GM18909 (cell line): ENCODE measurements at regions not wholly inside any gene's neighbourhood (a gene's known extent, or its start where the extent isn't known, plus 50 kb on each side); places are given as distances from the start of the nearest gene placed in this dataset.

Source experiments
- ATAC-seq: cut with Tn5 transposase; IDR thresholded peaks from one replicate; pipeline ENCODE4 v1.9.1; 2021; ENCODE audit warnings: mild to moderate bottlenecking; ENCODE audit not compliant: unreplicated experiment, poor library complexity

- peak; percentile 57 for ATAC-seq
Observed at GRCh38 chr4:121277194-121278105, 103.4 kb downstream of the QRFPR start.

DNA sequence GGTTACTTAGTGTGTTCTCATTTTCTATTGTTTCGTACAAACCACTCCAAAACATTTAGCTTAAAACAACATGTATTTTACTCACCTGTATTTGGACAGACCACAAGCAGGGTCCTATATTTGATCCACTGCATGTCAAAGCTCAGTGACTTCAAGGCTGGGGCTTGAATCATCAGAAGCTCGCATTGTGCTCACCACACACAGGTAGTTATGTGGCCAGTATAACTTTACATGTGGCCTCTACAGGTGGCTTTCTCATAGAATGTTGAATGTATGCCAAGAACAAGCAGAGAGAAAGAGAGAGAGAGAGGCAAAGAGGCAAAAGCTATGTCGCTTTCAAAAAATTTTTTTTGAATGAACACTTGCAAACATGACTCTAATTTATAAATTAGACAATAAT lies 107.6 kb downstream of the QRFPR start:
- no peak for ATAC-seq

- ATAC-seq = peak; percentile 91
Observed at GRCh38 chr4:121272526-121272925, 108.3 kb downstream of the QRFPR start.

GRCh38 chr4:121270389-121270788 lies 106.3 kb upstream of the TNIP3 start:
- ATAC-seq = no peak

DNA sequence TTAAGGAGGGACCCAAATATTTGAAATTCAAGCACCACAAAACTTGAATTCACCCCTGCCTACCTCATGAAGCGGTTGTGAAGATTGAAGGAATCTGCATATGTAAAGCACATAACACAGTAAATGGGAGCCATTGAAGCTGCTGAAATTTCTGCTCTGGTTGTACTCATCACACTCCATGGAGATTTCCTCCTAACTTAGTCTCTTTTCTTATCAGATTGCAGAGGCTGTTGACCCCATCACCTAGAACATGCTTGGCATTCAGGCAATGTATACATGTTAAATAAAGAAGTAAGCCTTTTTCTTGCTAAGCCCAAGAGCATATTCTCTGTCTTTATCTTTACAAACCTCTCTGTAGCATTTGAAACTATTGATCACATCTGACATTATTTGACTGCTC lies 104.9 kb upstream of the TNIP3 start:
- no peak for ATAC-seq

- ATAC-seq = no peak
Observed at GRCh38 chr4:121266982-121267381, 102.9 kb upstream of the TNIP3 start.

DNA sequence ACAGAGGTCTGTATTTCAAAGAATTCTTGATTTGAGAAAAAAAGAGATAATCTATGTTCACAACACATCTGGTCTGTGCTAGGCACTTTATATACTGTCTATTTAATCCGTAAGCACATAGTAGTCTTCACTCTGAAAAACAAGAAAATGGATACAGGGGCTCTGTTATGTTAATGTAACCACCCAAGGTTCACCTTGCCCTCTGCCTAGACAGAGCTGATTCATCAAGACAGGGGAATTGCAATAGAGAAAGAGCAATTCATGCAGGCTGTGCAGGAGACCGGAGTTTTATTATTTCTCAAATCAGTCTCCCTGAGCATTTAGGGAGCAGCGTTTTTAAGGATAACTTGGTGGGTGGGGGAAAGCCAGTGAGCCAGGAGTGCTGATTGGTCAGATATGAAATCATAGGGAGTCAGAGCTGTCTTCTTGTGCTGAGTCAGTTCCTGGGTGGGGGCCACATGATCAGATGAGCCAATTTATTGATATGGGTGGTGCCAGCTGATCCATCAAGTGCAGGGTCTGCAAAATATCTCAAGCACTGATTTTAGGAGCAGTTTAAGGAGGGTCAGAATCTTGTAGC lies 92.9 kb upstream of the TNIP3 start:
- no peak for ATAC-seq

- ATAC-seq = peak; percentile 98
Observed at GRCh38 chr4:121255986-121256750, 92.0 kb upstream of the TNIP3 start.

GRCh38 chr4:121253961-121254360 lies 89.8 kb upstream of the TNIP3 start:
- ATAC-seq = peak; percentile 40

DNA sequence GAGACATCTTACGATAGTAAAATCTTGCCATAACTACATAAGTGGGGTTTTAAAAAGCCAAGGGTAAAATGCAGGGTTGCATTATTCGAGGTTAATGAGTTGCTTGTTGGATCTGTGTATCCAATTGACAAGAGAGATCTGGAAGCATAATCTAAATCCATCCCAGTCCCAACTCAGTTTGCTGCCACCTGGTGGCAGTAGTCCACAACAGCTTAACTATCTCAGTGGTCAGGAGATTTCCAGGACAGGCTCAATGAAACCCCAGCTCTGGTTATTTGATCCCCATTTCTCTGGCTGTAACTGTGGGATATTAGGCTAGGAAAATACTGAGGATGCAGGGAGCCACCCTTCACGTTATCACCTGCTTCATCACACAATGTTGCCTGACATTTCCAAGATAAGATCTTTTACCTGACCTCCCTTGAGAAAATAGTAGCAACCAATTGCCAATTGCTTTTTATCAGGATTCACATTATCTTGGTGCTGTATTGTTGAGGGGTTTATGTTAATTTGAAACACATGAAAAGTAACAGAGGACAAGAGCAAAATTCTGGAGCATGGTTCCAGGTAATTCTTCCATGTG lies 88.2 kb upstream of the TNIP3 start:
- peak; percentile 39 for ATAC-seq

- no peak for ATAC-seq
Observed at GRCh38 chr4:121248747-121249146, 84.6 kb upstream of the TNIP3 start.

- ATAC-seq = no peak
Observed at GRCh38 chr4:121246698-121247097, 82.6 kb upstream of the TNIP3 start.

DNA sequence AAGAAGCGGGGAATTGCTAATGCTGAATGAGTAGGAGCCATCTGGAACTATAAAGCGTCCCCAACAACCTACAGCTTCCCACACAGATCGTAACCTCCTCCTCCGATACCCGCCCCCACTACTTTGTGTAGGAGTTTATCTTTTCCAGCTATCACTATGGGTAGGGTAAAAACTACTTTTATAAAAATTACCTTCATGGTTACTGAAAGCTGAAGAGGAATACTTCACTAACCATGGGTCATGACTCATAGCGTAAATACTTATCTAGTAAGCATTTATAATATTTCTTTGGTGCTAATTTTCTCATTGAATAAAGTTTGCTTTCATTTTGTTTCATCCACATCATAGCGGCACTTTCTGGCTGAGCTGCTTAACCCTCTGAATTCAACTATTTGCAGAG lies 79.4 kb upstream of the TNIP3 start:
- peak; percentile 54 for ATAC-seq

DNA sequence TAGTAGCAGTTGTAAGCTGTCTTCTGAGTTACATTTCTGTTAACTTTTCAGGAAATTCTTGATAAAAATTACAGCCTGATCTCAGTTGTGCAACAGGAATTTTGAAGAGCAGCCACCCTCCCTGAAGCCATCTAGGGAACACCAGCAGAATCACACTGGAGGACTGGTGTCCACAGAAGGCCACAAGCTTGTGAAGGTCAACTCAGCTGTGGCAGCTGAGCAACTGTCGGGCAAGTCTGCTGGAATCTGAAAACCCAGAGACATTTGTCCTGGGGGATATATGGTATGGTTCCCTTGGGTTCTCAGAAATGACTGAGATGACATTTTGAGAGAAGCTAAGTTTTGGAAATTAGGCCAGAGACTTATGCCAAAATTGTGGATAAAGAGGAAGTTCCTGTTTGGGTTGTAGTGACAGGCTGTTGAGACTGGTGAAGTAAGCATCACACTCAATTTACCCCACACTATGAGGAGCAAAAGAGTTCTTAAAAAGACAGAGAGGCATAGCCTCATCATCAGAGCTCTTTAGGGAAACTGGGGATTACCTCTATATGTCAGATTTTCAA lies 78.1 kb upstream of the TNIP3 start:
- no peak for ATAC-seq

- no peak for ATAC-seq
Observed at GRCh38 chr4:121239951-121240350, 75.8 kb upstream of the TNIP3 start.

GRCh38 chr4:121238461-121238860 lies 74.3 kb upstream of the TNIP3 start:
- no peak for ATAC-seq

DNA sequence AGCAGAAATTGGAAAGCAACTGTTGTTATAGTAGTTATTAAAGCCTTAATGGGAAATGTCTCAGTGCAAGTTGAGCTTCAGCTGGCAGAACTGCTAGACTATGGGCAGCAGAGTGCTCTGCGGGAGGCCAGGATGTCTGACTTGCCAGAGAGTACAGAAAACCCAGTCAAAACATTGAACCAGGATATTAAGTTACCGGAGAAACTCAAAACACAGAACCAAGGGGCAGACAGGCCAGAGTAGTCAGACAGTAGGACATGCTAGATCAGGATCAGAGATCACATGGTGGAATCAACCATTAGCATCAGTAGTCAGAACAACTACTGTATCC lies 72.9 kb upstream of the TNIP3 start:
- ATAC-seq = no peak

DNA sequence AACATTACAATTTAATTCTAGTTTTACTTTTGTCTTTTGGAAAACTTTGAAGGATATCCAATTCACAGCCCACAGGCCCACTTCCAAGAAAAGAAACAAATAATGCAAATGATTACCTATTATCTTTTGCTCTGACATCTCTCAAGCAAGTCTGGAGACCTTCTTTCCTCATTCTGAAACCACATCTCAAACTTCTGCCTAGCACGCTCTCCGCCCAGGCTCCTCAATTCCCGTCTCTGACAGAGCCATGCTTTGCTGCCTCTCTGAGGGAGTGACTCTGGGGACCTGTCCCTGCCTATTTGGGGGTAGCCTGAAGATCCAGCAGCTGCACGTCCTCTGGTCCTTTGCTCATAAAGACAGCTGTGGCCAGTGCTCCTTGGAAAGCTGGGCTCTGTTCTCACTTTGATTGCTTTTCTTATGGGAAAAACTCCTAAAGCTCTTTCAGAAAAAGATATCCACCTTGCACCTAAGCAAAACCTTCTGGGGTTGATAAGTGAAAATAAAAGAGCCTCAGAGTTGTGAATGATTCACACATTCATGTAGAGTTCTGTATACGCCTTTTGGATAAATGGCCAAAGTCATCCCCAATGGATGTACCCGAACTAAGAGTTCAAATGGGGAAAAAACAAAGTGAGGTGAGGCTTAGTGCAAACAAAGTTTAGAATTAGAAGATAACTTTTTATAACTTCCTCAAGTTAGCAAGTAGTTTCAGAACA lies 72.4 kb upstream of the TNIP3 start:
- ATAC-seq = no peak

DNA sequence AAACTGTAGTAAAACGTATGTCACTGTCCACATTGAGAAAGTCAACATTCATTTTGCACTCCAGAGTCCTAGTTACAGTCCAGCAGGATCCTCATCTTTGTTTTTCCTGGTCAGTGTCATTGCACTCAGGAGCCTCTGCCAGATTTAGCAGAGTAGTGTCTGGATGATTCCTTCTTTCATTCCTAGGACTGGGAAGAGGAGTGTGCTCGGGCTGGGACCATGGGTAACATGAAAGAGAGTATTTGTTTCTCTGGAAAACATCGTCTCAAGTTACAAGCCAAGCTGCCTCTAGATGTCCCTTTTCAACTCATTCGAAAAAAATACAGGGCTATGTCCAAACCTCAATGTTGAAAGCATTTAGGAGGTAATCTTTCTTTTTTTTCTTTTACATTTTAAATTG lies 69.9 kb upstream of the TNIP3 start:
- ATAC-seq = no peak

DNA sequence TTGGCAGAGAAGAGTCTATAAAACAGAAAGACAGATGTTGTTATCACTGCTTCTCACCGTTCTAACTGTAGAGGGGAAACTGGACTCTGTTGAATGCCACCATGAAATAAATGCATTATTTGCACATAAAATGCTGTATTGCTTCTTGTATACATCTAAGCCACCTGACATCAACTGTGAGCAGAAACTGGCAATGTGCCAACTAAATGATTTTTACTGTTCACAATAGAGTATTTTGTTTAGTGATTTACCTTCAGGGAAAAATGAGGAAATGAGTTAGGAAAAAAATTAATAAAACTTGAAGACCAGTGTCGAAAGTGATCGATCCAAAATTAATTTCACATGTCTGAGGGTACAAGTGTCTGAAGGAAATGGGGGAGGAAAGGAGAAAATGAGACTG lies 65.9 kb upstream of the TNIP3 start:
- no peak for ATAC-seq
